GM18505 (cell line): ENCODE measurements at regions not wholly inside any gene's neighbourhood (a gene's known extent, or its start where the extent isn't known, plus 50 kb on each side); places are given as distances from the start of the nearest gene placed in this dataset.
"Not testable (repeated sequence)": the region's sequence is repeated elsewhere in the genome, so short reads cannot be mapped to it uniquely, and the experiment has no call there.

Experiments
- ATAC-seq: cut with Tn5 transposase; IDR thresholded peaks from one replicate; pipeline ENCODE4 v1.9.1; 2021; ENCODE audit not compliant: unreplicated experiment
- POLR2A ChIP-seq: IDR thresholded peaks from 4 replicates; pipeline ENCODE4 v1.6.1; 2011; ENCODE audit warnings: borderline replicate concordance; ENCODE audit not compliant: insufficient read depth, insufficient read length; ENCODE audit errors: extremely low read depth

GRCh38 chr6:98067375-98067774 lies 767.0 kb upstream of the POU3F2 start:
- no peak for ATAC-seq
- no peak for TF ChIP-seq POLR2A

- ATAC-seq, result not testable (repeated sequence)
Measured at GRCh38 chr6:98088537-98088936, 745.8 kb upstream of the POU3F2 start.

- TF ChIP-seq POLR2A, result no peak
- no peak for ATAC-seq
Measured at GRCh38 chr6:98092331-98092730, 742.0 kb upstream of the POU3F2 start.

- ATAC-seq, result no peak
- TF ChIP-seq POLR2A, result no peak
Measured at GRCh38 chr6:98094696-98095095, 739.7 kb upstream of the POU3F2 start.

GRCh38 chr6:98107801-98108200 lies 726.6 kb upstream of the POU3F2 start:
- ATAC-seq, result no peak

GRCh38 chr6:98116455-98116854 lies 717.9 kb upstream of the POU3F2 start:
- no peak for ATAC-seq
- no peak for TF ChIP-seq POLR2A

More at GRCh38 chr6:98107801-98108200, 726.6 kb upstream of the POU3F2 start:
- TF ChIP-seq POLR2A, result no peak

- ATAC-seq, result no peak
- no peak for TF ChIP-seq POLR2A
Measured at GRCh38 chr6:98117068-98117467, 717.3 kb upstream of the POU3F2 start.

- TF ChIP-seq POLR2A, result no peak
- no peak for ATAC-seq
Measured at GRCh38 chr6:98118397-98119045, 715.9 kb upstream of the POU3F2 start.

GRCh38 chr6:98124171-98124570 lies 710.2 kb upstream of the POU3F2 start:
- no peak for ATAC-seq
- no peak for TF ChIP-seq POLR2A

GRCh38 chr6:98131290-98131990 lies 702.9 kb upstream of the POU3F2 start:
- no peak for ATAC-seq
- TF ChIP-seq POLR2A, result no peak

- no peak for ATAC-seq
- TF ChIP-seq POLR2A, result no peak
Measured at GRCh38 chr6:98136333-98136732, 698.0 kb upstream of the POU3F2 start.

- ATAC-seq, result no peak
- TF ChIP-seq POLR2A, result no peak
Measured at GRCh38 chr6:98137391-98137790, 697.0 kb upstream of the POU3F2 start.

- no peak for ATAC-seq
- no peak for TF ChIP-seq POLR2A
Measured at GRCh38 chr6:98142839-98143238, 691.5 kb upstream of the POU3F2 start.

GRCh38 chr6:98146656-98147055 lies 687.7 kb upstream of the POU3F2 start:
- ATAC-seq, result no peak
- TF ChIP-seq POLR2A, result no peak
